RWPE2 (cell line): ENCODE measurements at regions not wholly inside any gene's neighbourhood (a gene's known extent, or its start where the extent isn't known, plus 50 kb on each side); places are given as distances from the start of the nearest gene placed in this dataset.
A peak's percentile ranks its signal among the peaks of the same experiment; 100 is the strongest.

Source experiments
- ATAC-seq: fragments of 200-7000 bp; cut with Tn5 transposase; 3 replicates; pipeline ENCODE4 v1.9.1; 2021; ENCODE audit warnings: low read depth
- DNase-seq: peaks from one replicate; pipeline ENCODE4 v3.0.0-alpha.2; 2020; ENCODE audit warnings: low spot score
- H3K27ac ChIP-seq: fragments of 450-650 bp; 2 replicates; pipeline ENCODE4 v1.5.1; 2017; ENCODE audit warnings: mild to moderate bottlenecking; ENCODE audit not compliant: poor library complexity, severe bottlenecking
- H3K27me3 ChIP-seq: fragments of 250-450 bp; sonication (Bioruptor Pico); 2 replicates; pipeline ENCODE4 v1.5.1; 2021; ENCODE audit warnings: mild to moderate bottlenecking, moderate library complexity; ENCODE audit not compliant: insufficient read depth, poor library complexity, severe bottlenecking
- H3K36me3 ChIP-seq: fragments of 250-450 bp; sonication (Bioruptor Pico); 2 replicates; pipeline ENCODE4 v1.5.1; 2020; ENCODE audit warnings: low read depth, mild to moderate bottlenecking, moderate library complexity
- H3K4me1 ChIP-seq: fragments of 250-450 bp; sonication (Bioruptor Pico); 2 replicates; pipeline ENCODE4 v1.5.1; 2021; ENCODE audit warnings: mild to moderate bottlenecking, moderate library complexity; ENCODE audit not compliant: insufficient read depth, poor library complexity, severe bottlenecking
- H3K4me3 ChIP-seq: fragments of 250-450 bp; sonication (Bioruptor Pico); 2 replicates; pipeline ENCODE4 v1.5.1; 2021; ENCODE audit warnings: mild to moderate bottlenecking, moderate library complexity; ENCODE audit not compliant: severe bottlenecking
- H3K9me3 ChIP-seq: fragments of 250-450 bp; sonication (Bioruptor Pico); 2 replicates; pipeline ENCODE4 v1.5.1; 2021; ENCODE audit warnings: mild to moderate bottlenecking, moderate library complexity; ENCODE audit not compliant: severe bottlenecking
- TF ChIP-seq, protein P1 (sequence below): fragments of 450-650 bp; IDR thresholded peaks from one replicate; pipeline ENCODE4 v1.5.1; 2017; ENCODE audit warnings: mild to moderate bottlenecking, moderate library complexity; ENCODE audit not compliant: poor library complexity, severe bottlenecking

- TF ChIP-seq, protein P1, sequence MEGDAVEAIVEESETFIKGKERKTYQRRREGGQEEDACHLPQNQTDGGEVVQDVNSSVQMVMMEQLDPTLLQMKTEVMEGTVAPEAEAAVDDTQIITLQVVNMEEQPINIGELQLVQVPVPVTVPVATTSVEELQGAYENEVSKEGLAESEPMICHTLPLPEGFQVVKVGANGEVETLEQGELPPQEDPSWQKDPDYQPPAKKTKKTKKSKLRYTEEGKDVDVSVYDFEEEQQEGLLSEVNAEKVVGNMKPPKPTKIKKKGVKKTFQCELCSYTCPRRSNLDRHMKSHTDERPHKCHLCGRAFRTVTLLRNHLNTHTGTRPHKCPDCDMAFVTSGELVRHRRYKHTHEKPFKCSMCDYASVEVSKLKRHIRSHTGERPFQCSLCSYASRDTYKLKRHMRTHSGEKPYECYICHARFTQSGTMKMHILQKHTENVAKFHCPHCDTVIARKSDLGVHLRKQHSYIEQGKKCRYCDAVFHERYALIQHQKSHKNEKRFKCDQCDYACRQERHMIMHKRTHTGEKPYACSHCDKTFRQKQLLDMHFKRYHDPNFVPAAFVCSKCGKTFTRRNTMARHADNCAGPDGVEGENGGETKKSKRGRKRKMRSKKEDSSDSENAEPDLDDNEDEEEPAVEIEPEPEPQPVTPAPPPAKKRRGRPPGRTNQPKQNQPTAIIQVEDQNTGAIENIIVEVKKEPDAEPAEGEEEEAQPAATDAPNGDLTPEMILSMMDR, result no peak
Observed at GRCh38 chr1:29937356-29937755, 701.0 kb downstream of the PTPRU start.

GRCh38 chr1:29936031-29936544 lies 699.8 kb downstream of the PTPRU start:
- no peak for ATAC-seq
- peaks cover 10% of the 10 kb centered on the region for H3K4me1 ChIP-seq
- H3K36me3 ChIP-seq, result no peaks in the 10 kb centered on the region
- H3K4me3 ChIP-seq, result no peak overlapping the region
- TF ChIP-seq, protein P1, result no peak
- no peak for DNase-seq
- no peak overlapping the region for H3K27ac ChIP-seq
- H3K27me3 ChIP-seq, result no peaks in the 10 kb centered on the region
- no peaks in the 10 kb centered on the region for H3K9me3 ChIP-seq

More at GRCh38 chr1:29937356-29937755, 701.0 kb downstream of the PTPRU start:
- Histone ChIP-seq H3K4me1 (peaks cover 10% of the 10 kb centered on the region), H3K4me3 (no peak overlapping the region), H3K27me3 (no peaks in the 10 kb centered on the region), H3K36me3 (no peaks in the 10 kb centered on the region), H3K9me3 (no peaks in the 10 kb centered on the region), H3K27ac (no peak overlapping the region)
- ATAC-seq (no peak), DNase-seq (no peak)

DNA sequence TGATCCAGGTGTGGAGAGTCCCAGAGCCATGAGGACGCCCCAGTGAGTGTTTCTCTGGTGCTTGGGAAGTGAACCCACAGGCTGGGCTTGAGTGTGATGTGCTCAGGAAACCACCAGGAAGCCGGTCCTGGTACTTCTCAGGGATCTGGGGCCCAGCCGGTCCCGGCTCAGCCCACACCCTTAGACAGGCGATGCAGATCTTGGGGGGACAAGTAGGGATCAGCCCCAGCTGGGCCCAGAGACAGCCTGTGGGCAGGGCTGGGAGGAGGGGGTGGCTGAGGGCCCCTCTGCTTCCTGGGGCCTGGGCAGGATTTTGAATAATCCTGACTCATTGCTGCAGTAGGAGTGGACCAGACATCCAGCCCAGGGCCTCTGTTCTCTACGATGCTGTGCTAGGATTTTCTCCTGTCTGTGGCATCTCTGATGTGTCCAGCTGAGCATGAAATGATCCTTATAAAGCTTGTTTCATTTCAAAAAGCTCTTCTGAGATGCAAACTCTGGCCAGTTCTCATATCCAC lies 698.0 kb downstream of the PTPRU start:
- Histone ChIP-seq H3K9me3 (no peaks in the 10 kb centered on the region), H3K36me3 (no peaks in the 10 kb centered on the region), H3K4me3 (no peak overlapping the region), H3K4me1 (peaks cover 10% of the 10 kb centered on the region), H3K27me3 (no peaks in the 10 kb centered on the region), H3K27ac (no peak overlapping the region)
- ATAC-seq, result no peak
- no peak for DNase-seq
- TF ChIP-seq, protein P1, result no peak

DNA sequence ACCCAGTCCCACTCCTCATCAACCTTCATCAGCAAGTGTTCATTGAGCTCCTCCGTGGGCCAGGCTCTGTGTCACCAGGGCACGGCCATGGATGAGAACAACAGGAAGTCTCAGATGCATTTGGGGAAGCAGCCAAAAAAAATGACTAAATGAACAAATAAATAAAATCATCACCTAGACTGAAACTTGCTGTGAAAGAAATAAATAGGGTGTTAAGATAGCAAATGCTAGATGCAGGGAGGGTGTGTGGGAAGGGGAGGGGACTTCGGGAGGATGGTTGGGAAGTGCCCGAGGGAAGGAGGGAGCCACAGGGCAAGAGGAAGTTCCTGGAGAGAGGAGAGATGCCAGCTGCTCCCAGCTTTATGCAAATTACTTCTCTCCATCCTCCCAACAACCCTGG lies 696.7 kb downstream of the PTPRU start:
- Histone ChIP-seq H3K4me1 (peaks cover 10% of the 10 kb centered on the region), H3K27me3 (no peaks in the 10 kb centered on the region), H3K4me3 (no peak overlapping the region), H3K36me3 (no peaks in the 10 kb centered on the region), H3K27ac (no peak overlapping the region), H3K9me3 (no peaks in the 10 kb centered on the region)
- DNase-seq (no peak), ATAC-seq (peak; percentile 67)
- TF ChIP-seq, protein P1, result no peak

- TF ChIP-seq, protein P1, result no peak
- Histone ChIP-seq H3K4me3 (no peak overlapping the region), H3K27ac (no peak overlapping the region)
Observed at GRCh38 chr1:29932626-29933025, 696.3 kb downstream of the PTPRU start.

More at GRCh38 chr1:29932626-29933025, 696.3 kb downstream of the PTPRU start:
- Histone ChIP-seq H3K27me3 (no peaks in the 10 kb centered on the region), H3K36me3 (no peaks in the 10 kb centered on the region), H3K9me3 (no peaks in the 10 kb centered on the region), H3K4me1 (peaks cover 10% of the 10 kb centered on the region)
- ATAC-seq, result no peak
- DNase-seq, result no peak
